HFFc6 (cell line): ENCODE measurements at regions not wholly inside any gene's neighbourhood (a gene's known extent, or its start where the extent isn't known, plus 50 kb on each side); places are given as distances from the start of the nearest gene placed in this dataset.
"Not testable (repeated sequence)": the region's sequence is repeated elsewhere in the genome, so short reads cannot be mapped to it uniquely, and the experiment has no call there.

Source experiments
- DNase-seq: peaks from one replicate; pipeline ENCODE4 v3.0.0-alpha.2; 2018
- H3K27ac Mint-ChIP-seq: 2 replicates; pipeline ENCODE4 v1.8.0; 2020; ENCODE audit warnings: mild to moderate bottlenecking, mixed read lengths
- H3K27me3 Mint-ChIP-seq: 2 replicates; pipeline ENCODE4 v1.8.0; 2021; ENCODE audit warnings: mild to moderate bottlenecking, moderate library complexity, mixed read lengths; ENCODE audit not compliant: insufficient read depth
- H3K36me3 Mint-ChIP-seq: 2 replicates; pipeline ENCODE4 v1.8.0; 2021; ENCODE audit warnings: low read depth, mixed read lengths
- H3K4me1 Mint-ChIP-seq: 2 replicates; pipeline ENCODE4 v1.8.0; 2020; ENCODE audit warnings: low read depth, mixed read lengths
- H3K4me3 Mint-ChIP-seq: 2 replicates; pipeline ENCODE4 v1.8.0; 2020; ENCODE audit warnings: mild to moderate bottlenecking, moderate library complexity, mixed read lengths
- H3K9me3 Mint-ChIP-seq: 2 replicates; pipeline ENCODE4 v1.8.0; 2020; ENCODE audit warnings: mild to moderate bottlenecking, mixed read lengths
- CTCF ChIP-seq: fragments of 200-600 bp; sonication (generic); IDR thresholded peaks from 2 replicates; pipeline ENCODE4 v1.5.0; 2021; ENCODE audit warnings: antibody characterized with exemption, mild to moderate bottlenecking

GRCh38 chr2:128512379-128513115, 193.9 kb upstream of the HS6ST1 start:
- Mint-ChIP-seq H3K4me1 (peaks cover 13% of the 10 kb centered on the region), H3K9me3 (no peaks in the 10 kb centered on the region), H3K27me3 (peaks cover 5% of the 10 kb centered on the region), H3K4me3 (no peak overlapping the region), H3K36me3 (no peaks in the 10 kb centered on the region), H3K27ac (no peak overlapping the region)
- no peak for TF ChIP-seq CTCF
- DNase-seq, result no peak

- no peak for DNase-seq
- Mint-ChIP-seq H3K9me3 (no peaks in the 10 kb centered on the region), H3K36me3 (no peaks in the 10 kb centered on the region), H3K27ac (no peak overlapping the region), H3K27me3 (peaks cover 7% of the 10 kb centered on the region), H3K4me3 (no peak overlapping the region), H3K4me1 (peaks cover 13% of the 10 kb centered on the region)
- no peak for TF ChIP-seq CTCF
These were observed 194.7 kb upstream of the HS6ST1 start for GRCh38 chr2:128513116-128513960.

GRCh38 chr2:128513961-128514283, 195.3 kb upstream of the HS6ST1 start:
- Mint-ChIP-seq H3K4me1 (peaks cover 13% of the 10 kb centered on the region), H3K27ac (no peak overlapping the region), H3K27me3 (peaks cover 10% of the 10 kb centered on the region), H3K4me3 (no peak overlapping the region), H3K36me3 (no peaks in the 10 kb centered on the region), H3K9me3 (no peaks in the 10 kb centered on the region)
- no peak for DNase-seq
- no peak for TF ChIP-seq CTCF

- Mint-ChIP-seq H3K27me3 (peaks cover 10% of the 10 kb centered on the region), H3K4me1 (peaks cover 13% of the 10 kb centered on the region), H3K9me3 (no peaks in the 10 kb centered on the region), H3K27ac (no peak overlapping the region), H3K4me3 (no peak overlapping the region), H3K36me3 (no peaks in the 10 kb centered on the region)
- TF ChIP-seq CTCF, result no peak
- no peak for DNase-seq
These were observed 195.9 kb upstream of the HS6ST1 start for GRCh38 chr2:128514555-128514955.

- no peaks in the 10 kb centered on the region for H3K36me3 Mint-ChIP-seq
- no peak for DNase-seq
- TF ChIP-seq CTCF, result no peak
- H3K4me3 Mint-ChIP-seq, result no peak overlapping the region
- no peaks in the 10 kb centered on the region for H3K4me1 Mint-ChIP-seq
- H3K27ac Mint-ChIP-seq, result no peak overlapping the region
- H3K9me3 Mint-ChIP-seq, result no peaks in the 10 kb centered on the region
- H3K27me3 Mint-ChIP-seq, result peaks cover 10% of the 10 kb centered on the region
These were observed 198.3 kb upstream of the HS6ST1 start for GRCh38 chr2:128516938-128517337.

- not testable (repeated sequence) for H3K4me1 Mint-ChIP-seq
These were observed 200.4 kb upstream of the HS6ST1 start for GRCh38 chr2:128519028-128519427.

More at GRCh38 chr2:128519028-128519427, 200.4 kb upstream of the HS6ST1 start:
- not testable (repeated sequence) for DNase-seq, H3K27ac Mint-ChIP-seq, H3K36me3 Mint-ChIP-seq, H3K9me3 Mint-ChIP-seq, H3K4me3 Mint-ChIP-seq
- H3K27me3 Mint-ChIP-seq, result peaks cover 18% of the 10 kb centered on the region
